Lower lobe of right lung (tissue), 2 donors: ENCODE measurements at regions not wholly inside any gene's neighbourhood (a gene's known extent, or its start where the extent isn't known, plus 50 kb on each side); places are given as distances from the start of the nearest gene placed in this dataset.

Experiments
- ATAC-seq, 2 donors: fragments of 200-7000 bp; cut with Tn5 transposase; one replicate each; pipeline ENCODE4 v1.9.1; 2020 to 2022; ENCODE audit warnings: mild to moderate bottlenecking in 2 of 2, moderate library complexity in 2 of 2
- DNase-seq: peaks from one replicate; pipeline ENCODE4 v3.0.0-alpha.2; 2020
- H3K27ac ChIP-seq: fragments of 200-600 bp; one replicate; pipeline ENCODE4 v1.8.0; 2022
- H3K27me3 ChIP-seq: fragments of 200-600 bp; one replicate; pipeline ENCODE4 v1.8.0; 2022; ENCODE audit warnings: low read depth
- H3K36me3 ChIP-seq: fragments of 200-600 bp; one replicate; pipeline ENCODE4 v1.8.0; 2022; ENCODE audit warnings: mild to moderate bottlenecking
- H3K4me1 ChIP-seq: fragments of 200-600 bp; one replicate; pipeline ENCODE4 v1.8.0; 2022
- H3K4me3 ChIP-seq: fragments of 200-600 bp; one replicate; pipeline ENCODE4 v1.8.0; 2022; ENCODE audit warnings: mild to moderate bottlenecking
- H3K9me3 ChIP-seq: fragments of 200-600 bp; one replicate; pipeline ENCODE4 v1.8.0; 2022
- intact Hi-C: fragments of 100-400 bp; cut with DNase I; formaldehyde crosslinking; loops from one replicate; pipeline ENCODE4 v1.11.0; 2022
- TF ChIP-seq, protein P1 (sequence below): fragments of 200-600 bp; IDR thresholded peaks from one replicate; pipeline ENCODE4 v1.8.0; 2022; ENCODE audit warnings: antibody characterized with exemption, mild to moderate bottlenecking
- donor health status: DM: no; HTN: yes; CAD: no; lungs with severe emphysema.

DNA sequence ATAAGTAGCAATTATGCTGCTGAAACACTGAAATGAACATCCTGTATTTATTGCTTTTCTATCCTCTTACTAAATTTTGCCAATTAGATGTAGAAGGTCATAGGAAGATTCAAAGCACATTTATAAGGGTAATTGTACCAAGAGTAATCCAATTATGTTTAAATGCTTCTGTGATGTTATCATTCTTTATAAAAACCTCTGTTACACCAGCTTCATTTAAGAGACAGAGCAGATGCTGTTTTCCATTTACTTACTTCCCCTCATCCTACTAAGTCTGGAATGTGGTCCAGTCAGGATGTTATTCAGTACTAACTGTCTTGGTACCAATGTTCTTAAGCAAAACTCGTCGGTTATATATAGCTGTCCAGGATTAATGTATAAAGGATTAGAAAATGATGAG is 539.6 kb downstream of the PDHA2 start:
- no peak overlapping the region for H3K27ac ChIP-seq
- ATAC-seq = no peak
- H3K4me1 ChIP-seq = no peaks in the 10 kb centered on the region
- DNase-seq = no peak
- intact Hi-C loops = no loop called here
- H3K9me3 ChIP-seq = no peaks in the 10 kb centered on the region
- H3K27me3 ChIP-seq = no peaks in the 10 kb centered on the region
- H3K4me3 ChIP-seq = no peak overlapping the region
- H3K36me3 ChIP-seq = no peaks in the 10 kb centered on the region
- TF ChIP-seq, protein P1, sequence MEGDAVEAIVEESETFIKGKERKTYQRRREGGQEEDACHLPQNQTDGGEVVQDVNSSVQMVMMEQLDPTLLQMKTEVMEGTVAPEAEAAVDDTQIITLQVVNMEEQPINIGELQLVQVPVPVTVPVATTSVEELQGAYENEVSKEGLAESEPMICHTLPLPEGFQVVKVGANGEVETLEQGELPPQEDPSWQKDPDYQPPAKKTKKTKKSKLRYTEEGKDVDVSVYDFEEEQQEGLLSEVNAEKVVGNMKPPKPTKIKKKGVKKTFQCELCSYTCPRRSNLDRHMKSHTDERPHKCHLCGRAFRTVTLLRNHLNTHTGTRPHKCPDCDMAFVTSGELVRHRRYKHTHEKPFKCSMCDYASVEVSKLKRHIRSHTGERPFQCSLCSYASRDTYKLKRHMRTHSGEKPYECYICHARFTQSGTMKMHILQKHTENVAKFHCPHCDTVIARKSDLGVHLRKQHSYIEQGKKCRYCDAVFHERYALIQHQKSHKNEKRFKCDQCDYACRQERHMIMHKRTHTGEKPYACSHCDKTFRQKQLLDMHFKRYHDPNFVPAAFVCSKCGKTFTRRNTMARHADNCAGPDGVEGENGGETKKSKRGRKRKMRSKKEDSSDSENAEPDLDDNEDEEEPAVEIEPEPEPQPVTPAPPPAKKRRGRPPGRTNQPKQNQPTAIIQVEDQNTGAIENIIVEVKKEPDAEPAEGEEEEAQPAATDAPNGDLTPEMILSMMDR = no peak

DNA sequence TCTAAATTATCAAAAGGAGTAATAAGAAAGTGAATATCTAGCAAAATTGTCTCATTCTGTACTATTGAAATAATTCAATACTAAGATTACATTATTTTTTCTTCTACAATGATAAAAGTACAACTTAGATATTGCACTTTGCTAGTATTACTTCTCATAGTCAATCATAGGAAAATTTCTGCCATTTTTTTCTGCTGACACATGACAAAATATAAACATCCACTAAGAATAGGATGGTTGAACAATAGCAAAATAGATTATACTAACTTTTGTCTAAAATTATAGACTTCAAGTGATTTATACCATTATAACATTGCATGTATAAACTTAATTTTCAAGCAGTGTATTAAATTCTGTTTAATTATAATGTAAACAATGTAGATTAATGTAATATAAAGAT is 540.2 kb downstream of the PDHA2 start:
- H3K27ac ChIP-seq = no peak overlapping the region
- no peak overlapping the region for H3K4me3 ChIP-seq
- H3K9me3 ChIP-seq = no peaks in the 10 kb centered on the region
- ATAC-seq = no peak
- H3K36me3 ChIP-seq = no peaks in the 10 kb centered on the region
- DNase-seq = no peak
- TF ChIP-seq, protein P1 = no peak
- intact Hi-C loops = no loop called here
- H3K4me1 ChIP-seq = no peaks in the 10 kb centered on the region
- H3K27me3 ChIP-seq = no peaks in the 10 kb centered on the region

DNA sequence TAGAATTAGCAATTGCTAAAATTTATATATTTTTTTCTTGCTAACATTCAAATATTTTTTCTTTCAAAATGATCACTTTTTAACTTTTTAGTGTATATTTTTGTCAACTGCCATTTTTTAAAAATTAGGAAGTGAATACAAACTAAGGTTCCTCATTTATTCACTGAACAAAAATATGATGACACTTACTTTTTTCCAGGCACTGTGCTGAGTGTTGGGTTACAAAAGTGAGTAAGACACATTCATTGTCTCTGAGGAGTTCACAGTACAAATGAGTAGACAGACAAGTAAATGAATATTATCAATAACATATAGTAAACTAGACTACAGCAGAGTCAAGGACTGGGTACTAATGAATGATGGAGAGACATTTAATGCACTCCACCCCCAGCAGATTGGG is 543.5 kb downstream of the PDHA2 start:
- TF ChIP-seq, protein P1 = no peak
- no peaks in the 10 kb centered on the region for H3K36me3 ChIP-seq
- DNase-seq (no peak), ATAC-seq (no peak)
- no peaks in the 10 kb centered on the region for H3K9me3 ChIP-seq
- intact Hi-C loops = no loop called here
- no peaks in the 10 kb centered on the region for H3K27me3 ChIP-seq
- no peak overlapping the region for H3K4me3 ChIP-seq
- no peak overlapping the region for H3K27ac ChIP-seq
- no peaks in the 10 kb centered on the region for H3K4me1 ChIP-seq

DNA sequence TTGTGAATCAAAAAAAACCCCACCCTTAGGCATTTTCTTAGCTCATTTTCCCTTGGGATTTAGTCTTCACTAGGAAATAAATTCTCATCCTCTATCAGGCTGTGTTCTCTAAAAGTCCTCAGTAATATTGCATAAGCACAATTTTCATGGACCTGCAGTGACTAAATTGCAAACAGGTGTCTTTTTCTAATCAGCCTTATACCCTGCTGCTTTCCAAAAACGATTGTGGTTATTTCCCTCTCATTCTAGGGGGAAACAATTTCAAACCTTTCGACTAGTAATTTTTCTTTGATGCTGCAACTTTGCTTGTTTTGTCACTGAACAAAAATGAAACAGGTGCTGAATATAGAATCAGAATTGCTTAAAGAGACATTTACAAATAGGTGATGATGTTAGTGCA is 549.9 kb downstream of the PDHA2 start:
- TF ChIP-seq, protein P1 = no peak
- no peak for ATAC-seq
- intact Hi-C loops = no loop called here

DNA sequence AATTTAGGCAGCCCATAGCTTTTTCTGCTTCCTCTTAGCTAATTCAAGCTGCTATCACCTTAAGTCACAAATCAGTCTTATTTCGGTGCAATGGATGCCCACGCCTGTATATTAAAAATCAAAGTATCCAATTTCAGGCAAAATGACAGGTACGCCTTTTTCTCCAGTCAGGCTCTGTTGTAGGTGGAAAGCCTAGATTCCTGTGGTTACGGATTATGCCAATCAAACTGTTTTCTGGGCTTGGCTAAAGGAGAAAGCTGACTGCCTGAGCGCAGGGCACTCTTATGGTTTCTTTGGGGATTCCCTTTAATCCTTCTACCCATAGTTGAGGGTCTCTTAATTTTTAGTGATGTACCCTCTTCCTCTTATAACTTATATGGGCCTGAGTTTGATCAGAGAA is 550.5 kb downstream of the PDHA2 start:
- no peaks in the 10 kb centered on the region for H3K9me3 ChIP-seq
- no peak for ATAC-seq
- no peaks in the 10 kb centered on the region for H3K4me1 ChIP-seq
- TF ChIP-seq, protein P1 = no peak
- H3K4me3 ChIP-seq = no peak overlapping the region
- DNase-seq = no peak
- H3K27me3 ChIP-seq = no peaks in the 10 kb centered on the region
- intact Hi-C loops = no loop called here
- H3K27ac ChIP-seq = no peak overlapping the region
- no peaks in the 10 kb centered on the region for H3K36me3 ChIP-seq

More for the DNA sequence above, 549.9 kb downstream of the PDHA2 start:
- Histone ChIP-seq H3K4me3 (no peak overlapping the region), H3K9me3 (no peaks in the 10 kb centered on the region), H3K27me3 (no peaks in the 10 kb centered on the region), H3K4me1 (no peaks in the 10 kb centered on the region), H3K27ac (no peak overlapping the region), H3K36me3 (no peaks in the 10 kb centered on the region)
- no peak for DNase-seq

DNA sequence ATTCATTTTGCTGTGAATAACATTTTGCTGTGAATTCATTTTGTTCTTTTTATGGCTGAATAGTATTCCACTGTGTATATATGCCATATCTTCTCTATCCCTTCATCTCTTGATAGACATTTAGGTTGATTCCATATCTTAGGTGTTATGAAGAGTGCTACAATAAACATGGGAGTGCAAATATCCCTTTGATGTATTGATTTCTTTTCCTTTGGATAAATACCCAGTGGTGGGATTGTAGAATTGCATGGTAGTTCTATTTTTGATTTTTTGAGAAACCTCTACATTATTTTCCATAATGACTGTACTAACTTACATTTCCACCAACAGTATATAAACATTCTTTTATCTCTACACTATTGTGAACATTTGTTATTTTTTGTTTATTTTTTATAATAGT is 555.9 kb downstream of the PDHA2 start:
- intact Hi-C loops = no loop called here
- TF ChIP-seq, protein P1 = no peak
- Histone ChIP-seq H3K27ac (no peak overlapping the region), H3K4me3 (no peak overlapping the region), H3K4me1 (no peaks in the 10 kb centered on the region), H3K27me3 (no peaks in the 10 kb centered on the region), H3K9me3 (no peaks in the 10 kb centered on the region), H3K36me3 (no peaks in the 10 kb centered on the region)
- DNase-seq = no peak
- no peak for ATAC-seq
